ENCODE measurements at regions not wholly inside any gene's neighbourhood (a gene's known extent, or its start where the extent isn't known, plus 50 kb on each side); places are given as distances from the start of the nearest gene placed in this dataset.

- Histone ChIP-seq H3K79me2 (ENCODE audit: insufficient read depth, low read length) (no peaks in the 10 kb centered on the region), H3K9ac (ENCODE audit: insufficient read depth, low read depth, low read length) (no peak overlapping the region), H3K27ac (ENCODE audit: extremely low read length, insufficient read depth, low read length) (no peak overlapping the region), H3K4me3 (replicated peaks in 1 of 3; ENCODE audit: insufficient read depth in 1 of 3, low read depth in 2 of 3, low read length in 3 of 3) (no peak overlapping the region), H3K36me3 (replicated peaks in 1 of 2; ENCODE audit: control insufficient read depth in 1 of 2, insufficient read depth in 2 of 2, low read length in 2 of 2) (no peaks in the 10 kb centered on the region), H2AFZ (ENCODE audit: low read length) (no peak overlapping the region), H4K20me1 (ENCODE audit: insufficient read depth, low read length) (no peaks in the 10 kb centered on the region), H3K4me1 (ENCODE audit: insufficient read depth, low read length) (no peaks in the 10 kb centered on the region), H3K4me2 (ENCODE audit: low read depth, low read length) (no peak overlapping the region), H3K27me3 (ENCODE audit: control insufficient read depth in 1 of 2, insufficient read depth in 2 of 2, low read length in 2 of 2) (no peaks in the 10 kb centered on the region), H3K9me3 (ENCODE audit: low read length) (no peaks in the 10 kb centered on the region)
- FAIRE-seq (no peak), DNase-seq (ENCODE audit: low spot score) (no peak), ATAC-seq (no peak)
- WGBS (ENCODE audit: low lambda C conversion rate), result 2% methylated on average over 3 of the region's 3 CpGs
- POLR2A ChIA-PET, result no interaction called here
- in situ Hi-C loops (cut with HindIII; ENCODE audit: extremely low pct_ligation_motif_present, low pct_unique_long_range_greater_than_20kb), result no loop called here
- CTCF ChIA-PET (ENCODE audit: low intra/inter-chr PET ratio, low total read pairs), result no interaction called here
- intact Hi-C loops (cut with micrococcal nuclease; ENCODE audit: unreplicated experiment), result no loop called here
- BruUV-seq (replicated peaks), result no TSS peak
- TF ChIP-seq ZNF710 (CRISPR knock-in tag; IDR thresholded peaks at IDR 0.05; ENCODE audit: borderline replicate concordance) (no peak), STAG1 (CRISPR knock-in tag; IDR thresholded peaks at IDR 0.05) (no peak), HNF1A (IDR thresholded peaks at IDR 0.05; ENCODE audit: low read depth) (no peak), HNF1A (CRISPR knock-in tag; IDR thresholded peaks at IDR 0.05; ENCODE audit: borderline replicate concordance) (no peak), ARID4A (CRISPR knock-in tag; IDR thresholded peaks at IDR 0.05; ENCODE audit: borderline replicate concordance) (no peak), RNF219 (CRISPR knock-in tag; IDR thresholded peaks at IDR 0.05) (no peak), ZKSCAN1 (IDR thresholded peaks at IDR 0.05; ENCODE audit: low read length) (no peak), ZNF451 (CRISPR knock-in tag; IDR thresholded peaks at IDR 0.05) (no peak), ZFP41 (CRISPR knock-in tag; IDR thresholded peaks at IDR 0.05; ENCODE audit: borderline replicate concordance) (no peak), SPEN (CRISPR knock-in tag; IDR thresholded peaks at IDR 0.05; ENCODE audit: low read depth) (no peak), MEF2D (CRISPR knock-in tag; IDR thresholded peaks at IDR 0.05) (no peak)
These were observed 83.6 kb upstream of the DLX6 start for GRCh38 chr7:96921771-96922170.
